IMR-90 (cell line): ENCODE measurements at regions not wholly inside any gene's neighbourhood (a gene's known extent, or its start where the extent isn't known, plus 50 kb on each side); places are given as distances from the start of the nearest gene placed in this dataset.

Experiments used
- BHLHE40 ChIP-seq: fragments of 150-350 bp; IDR thresholded peaks from 2 replicates; pipeline ENCODE4 v1.6.1; 2016; ENCODE audit warnings: mild to moderate bottlenecking, low read depth, low read length
- POLR2A ChIP-seq: IDR thresholded peaks from 2 replicates; pipeline ENCODE4 v1.6.1; 2012; ENCODE audit warnings: mild to moderate bottlenecking, low read depth, low read length
- TF ChIP-seq, protein P1 (sequence below): conservative IDR thresholded peaks from 2 replicates; pipeline ENCODE4 v1.5.1; 2012; ENCODE audit warnings: mild to moderate bottlenecking, low read depth, low read length, improper control_type of control experiment

DNA sequence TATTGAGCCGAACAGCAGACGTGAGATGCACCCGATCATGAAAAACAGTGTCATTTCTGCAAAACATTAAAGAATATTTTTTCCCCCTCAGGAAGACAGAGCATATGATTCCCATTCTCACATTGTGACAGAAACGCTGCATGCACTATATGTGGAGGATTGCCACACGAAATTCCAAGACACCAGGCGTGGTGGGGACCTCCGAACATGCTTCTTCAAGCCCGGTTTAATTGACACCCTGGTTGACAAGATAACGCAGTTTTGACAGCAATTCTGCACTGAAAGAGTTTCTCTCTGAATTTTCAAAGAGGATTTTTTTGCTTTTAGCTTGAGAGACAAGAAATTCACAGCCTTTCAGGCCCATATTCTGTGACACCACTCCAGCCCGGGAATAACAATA, 442.8 kb upstream of the NRP1 start:
- TF ChIP-seq, protein P1, sequence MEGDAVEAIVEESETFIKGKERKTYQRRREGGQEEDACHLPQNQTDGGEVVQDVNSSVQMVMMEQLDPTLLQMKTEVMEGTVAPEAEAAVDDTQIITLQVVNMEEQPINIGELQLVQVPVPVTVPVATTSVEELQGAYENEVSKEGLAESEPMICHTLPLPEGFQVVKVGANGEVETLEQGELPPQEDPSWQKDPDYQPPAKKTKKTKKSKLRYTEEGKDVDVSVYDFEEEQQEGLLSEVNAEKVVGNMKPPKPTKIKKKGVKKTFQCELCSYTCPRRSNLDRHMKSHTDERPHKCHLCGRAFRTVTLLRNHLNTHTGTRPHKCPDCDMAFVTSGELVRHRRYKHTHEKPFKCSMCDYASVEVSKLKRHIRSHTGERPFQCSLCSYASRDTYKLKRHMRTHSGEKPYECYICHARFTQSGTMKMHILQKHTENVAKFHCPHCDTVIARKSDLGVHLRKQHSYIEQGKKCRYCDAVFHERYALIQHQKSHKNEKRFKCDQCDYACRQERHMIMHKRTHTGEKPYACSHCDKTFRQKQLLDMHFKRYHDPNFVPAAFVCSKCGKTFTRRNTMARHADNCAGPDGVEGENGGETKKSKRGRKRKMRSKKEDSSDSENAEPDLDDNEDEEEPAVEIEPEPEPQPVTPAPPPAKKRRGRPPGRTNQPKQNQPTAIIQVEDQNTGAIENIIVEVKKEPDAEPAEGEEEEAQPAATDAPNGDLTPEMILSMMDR, result no peak
- TF ChIP-seq POLR2A (no peak), BHLHE40 (no peak)
